Upper lobe of right lung (tissue), 1 donor: ENCODE measurements at regions not wholly inside any gene's neighbourhood (a gene's known extent, or its start where the extent isn't known, plus 50 kb on each side); places are given as distances from the start of the nearest gene placed in this dataset.

Experiments used
- ATAC-seq: fragments of 200-7000 bp; cut with Tn5 transposase; one replicate; pipeline ENCODE4 v1.9.1; 2020; ENCODE audit warnings: mild to moderate bottlenecking, moderate library complexity
- DNase-seq: peaks from one replicate; pipeline ENCODE4 v3.0.0-alpha.2; 2020
- H3K27ac ChIP-seq: fragments of 200-600 bp; one replicate; pipeline ENCODE4 v1.8.0; 2022
- H3K27me3 ChIP-seq: fragments of 200-600 bp; one replicate; pipeline ENCODE4 v1.8.0; 2022; ENCODE audit warnings: mild to moderate bottlenecking
- H3K36me3 ChIP-seq: fragments of 200-600 bp; one replicate; pipeline ENCODE4 v1.8.0; 2022
- H3K4me1 ChIP-seq: fragments of 200-600 bp; one replicate; pipeline ENCODE4 v1.8.0; 2022
- H3K4me3 ChIP-seq: fragments of 200-600 bp; one replicate; pipeline ENCODE4 v1.8.0; 2022; ENCODE audit warnings: mild to moderate bottlenecking
- H3K9me3 ChIP-seq: fragments of 200-600 bp; one replicate; pipeline ENCODE4 v1.8.0; 2022
- CTCF ChIP-seq: fragments of 200-600 bp; IDR thresholded peaks from one replicate; pipeline ENCODE4 v1.8.0; 2022; ENCODE audit warnings: antibody characterized with exemption
- intact Hi-C: fragments of 100-400 bp; cut with DNase I; formaldehyde crosslinking; loops from one replicate; pipeline ENCODE4 v1.11.0; 2022
- donor health status: DM: no; HTN: yes; CAD: no; lungs with severe emphysema.

- Histone ChIP-seq H3K27ac (no peak overlapping the region), H3K4me1 (peaks cover 22% of the 10 kb centered on the region), H3K36me3 (no peaks in the 10 kb centered on the region), H3K4me3 (no peak overlapping the region), H3K27me3 (no peaks in the 10 kb centered on the region), H3K9me3 (no peaks in the 10 kb centered on the region)
- intact Hi-C loops = no loop called here
- TF ChIP-seq CTCF = no peak
- ATAC-seq = no peak
- DNase-seq = no peak
These were observed 74.4 kb upstream of the TANC2 start for GRCh38 chr17:62891659-62892058.

DNA sequence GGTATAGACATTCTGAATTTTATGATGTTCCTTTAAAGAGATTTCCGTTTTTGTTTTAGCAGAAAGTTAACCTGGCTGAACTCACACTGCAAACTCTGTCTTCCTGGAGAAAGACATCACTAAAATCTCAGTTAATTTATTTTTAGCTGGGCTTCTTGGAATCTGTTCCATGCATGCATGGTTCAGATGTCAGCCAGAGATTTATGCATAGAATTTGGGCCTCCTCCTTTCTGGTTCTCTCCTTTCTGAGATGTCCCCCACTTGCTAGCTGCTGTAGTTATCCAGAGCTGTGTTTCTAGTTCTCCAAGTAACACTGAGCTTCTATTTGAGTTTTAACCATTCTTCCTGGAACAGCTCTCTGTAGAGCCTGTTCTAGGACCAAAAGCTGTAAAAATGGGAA lies 77.3 kb upstream of the TANC2 start:
- intact Hi-C loops = no loop called here
- DNase-seq (no peak), ATAC-seq (no peak)
- Histone ChIP-seq H3K4me1 (peaks cover 22% of the 10 kb centered on the region), H3K27ac (no peak overlapping the region), H3K36me3 (no peaks in the 10 kb centered on the region), H3K27me3 (no peaks in the 10 kb centered on the region), H3K4me3 (no peak overlapping the region), H3K9me3 (no peaks in the 10 kb centered on the region)
- TF ChIP-seq CTCF = no peak

- DNase-seq = no peak
- Histone ChIP-seq H3K9me3 (no peaks in the 10 kb centered on the region), H3K4me3 (no peak overlapping the region), H3K27me3 (no peaks in the 10 kb centered on the region), H3K36me3 (no peaks in the 10 kb centered on the region), H3K27ac (no peak overlapping the region), H3K4me1 (peaks cover 16% of the 10 kb centered on the region)
- TF ChIP-seq CTCF = no peak
- no peak for ATAC-seq
- intact Hi-C loops = no loop called here
These were observed 77.9 kb upstream of the TANC2 start for GRCh38 chr17:62888148-62888547.

GRCh38 chr17:62887437-62887836 lies 78.6 kb upstream of the TANC2 start:
- ATAC-seq (no peak), DNase-seq (no peak)
- no peak for TF ChIP-seq CTCF
- no peaks in the 10 kb centered on the region for H3K27me3 ChIP-seq
- intact Hi-C loops = no loop called here
- H3K36me3 ChIP-seq = no peaks in the 10 kb centered on the region
- no peaks in the 10 kb centered on the region for H3K9me3 ChIP-seq
- no peak overlapping the region for H3K27ac ChIP-seq
- no peak overlapping the region for H3K4me3 ChIP-seq
- peaks cover 9% of the 10 kb centered on the region for H3K4me1 ChIP-seq

DNA sequence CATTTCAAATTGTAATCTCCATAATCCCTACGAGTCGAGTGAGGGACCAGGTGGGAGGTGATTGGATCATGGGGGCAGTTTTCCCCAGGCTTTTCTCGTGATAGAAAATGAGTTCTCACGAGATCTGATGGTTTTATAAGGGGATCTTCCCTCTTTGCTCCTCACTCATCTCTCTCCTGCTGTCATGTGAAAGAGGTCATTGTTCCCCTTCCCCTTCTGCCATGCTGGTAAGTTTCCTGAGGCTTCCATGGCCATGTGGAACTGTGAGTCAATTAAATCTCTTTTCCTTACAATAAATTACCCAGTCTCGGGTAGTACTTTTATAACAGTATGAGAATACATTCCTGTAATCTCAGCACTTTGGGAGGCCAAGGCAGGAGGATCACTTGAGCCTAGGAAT lies 76.7 kb upstream of the MARCHF10 start:
- H3K36me3 ChIP-seq = no peaks in the 10 kb centered on the region
- TF ChIP-seq CTCF = no peak
- ATAC-seq (no peak), DNase-seq (no peak)
- H3K4me1 ChIP-seq = no peaks in the 10 kb centered on the region
- H3K27me3 ChIP-seq = no peaks in the 10 kb centered on the region
- H3K27ac ChIP-seq = no peak overlapping the region
- H3K4me3 ChIP-seq = no peak overlapping the region
- no peaks in the 10 kb centered on the region for H3K9me3 ChIP-seq
- intact Hi-C loops = no loop called here

DNA sequence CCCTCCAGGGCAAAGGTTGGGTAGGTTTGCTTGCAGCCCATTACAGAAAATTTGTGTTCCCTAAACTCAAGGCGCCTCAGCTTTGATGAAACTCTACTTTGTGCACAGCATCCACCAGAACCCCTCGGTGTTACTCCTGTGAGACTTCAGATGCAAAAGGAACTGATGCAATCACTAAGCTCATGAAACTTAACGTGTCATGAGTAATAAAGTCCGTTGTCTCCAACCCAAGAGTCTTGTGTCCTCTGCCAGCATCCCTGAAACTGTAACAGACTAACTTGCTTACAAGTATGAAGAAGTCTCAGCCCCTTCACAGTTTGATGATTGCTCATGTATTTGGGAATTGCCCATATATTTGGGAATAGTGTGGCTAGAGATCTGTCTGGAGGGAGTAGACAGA lies 74.8 kb upstream of the MARCHF10 start:
- no peaks in the 10 kb centered on the region for H3K36me3 ChIP-seq
- ATAC-seq (peak; percentile 73), DNase-seq (no peak)
- H3K4me3 ChIP-seq = no peak overlapping the region
- H3K27ac ChIP-seq = no peak overlapping the region
- H3K9me3 ChIP-seq = no peaks in the 10 kb centered on the region
- no peak for TF ChIP-seq CTCF
- no peaks in the 10 kb centered on the region for H3K27me3 ChIP-seq
- intact Hi-C loops = no loop called here
- H3K4me1 ChIP-seq = no peaks in the 10 kb centered on the region
